ENCODE measurements at regions not wholly inside any gene's neighbourhood (a gene's known extent, or its start where the extent isn't known, plus 50 kb on each side); places are given as distances from the start of the nearest gene placed in this dataset.

GRCh38 chr14:46063872-46064271 is 587.7 kb downstream of the RPL10L start:
- TF ChIP-seq CTCF (IDR thresholded peaks at IDR 0.05; ENCODE audit: insufficient read depth, low read length, poor library complexity, severe bottlenecking) (no peak), EZH2phosphoT487 (conservative IDR thresholded peaks at IDR 0.05; ENCODE audit: low read length) (no peak)
